ENCODE measurements at regions not wholly inside any gene's neighbourhood (a gene's known extent, or its start where the extent isn't known, plus 50 kb on each side); places are given as distances from the start of the nearest gene placed in this dataset.

DNA sequence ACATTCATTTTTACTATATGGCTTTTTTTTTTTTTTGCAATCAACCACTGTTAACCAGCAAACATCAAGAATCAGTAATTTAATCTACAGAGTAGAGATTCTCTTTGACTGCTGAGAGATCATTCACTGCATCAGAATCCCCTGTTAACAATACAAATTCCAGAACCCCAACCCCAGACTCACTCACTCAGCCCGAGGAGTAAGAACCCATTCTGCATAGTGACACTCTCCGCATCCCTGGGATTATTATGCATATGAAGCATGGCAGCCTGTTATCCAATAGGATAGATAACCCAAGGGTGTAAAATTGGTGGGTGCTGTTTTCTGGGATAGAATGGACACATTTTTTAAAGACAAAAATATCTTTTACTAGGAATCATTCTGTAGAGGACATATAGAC lies 76.3 kb upstream of the CCDC39 start:
- TF ChIP-seq, protein P1, sequence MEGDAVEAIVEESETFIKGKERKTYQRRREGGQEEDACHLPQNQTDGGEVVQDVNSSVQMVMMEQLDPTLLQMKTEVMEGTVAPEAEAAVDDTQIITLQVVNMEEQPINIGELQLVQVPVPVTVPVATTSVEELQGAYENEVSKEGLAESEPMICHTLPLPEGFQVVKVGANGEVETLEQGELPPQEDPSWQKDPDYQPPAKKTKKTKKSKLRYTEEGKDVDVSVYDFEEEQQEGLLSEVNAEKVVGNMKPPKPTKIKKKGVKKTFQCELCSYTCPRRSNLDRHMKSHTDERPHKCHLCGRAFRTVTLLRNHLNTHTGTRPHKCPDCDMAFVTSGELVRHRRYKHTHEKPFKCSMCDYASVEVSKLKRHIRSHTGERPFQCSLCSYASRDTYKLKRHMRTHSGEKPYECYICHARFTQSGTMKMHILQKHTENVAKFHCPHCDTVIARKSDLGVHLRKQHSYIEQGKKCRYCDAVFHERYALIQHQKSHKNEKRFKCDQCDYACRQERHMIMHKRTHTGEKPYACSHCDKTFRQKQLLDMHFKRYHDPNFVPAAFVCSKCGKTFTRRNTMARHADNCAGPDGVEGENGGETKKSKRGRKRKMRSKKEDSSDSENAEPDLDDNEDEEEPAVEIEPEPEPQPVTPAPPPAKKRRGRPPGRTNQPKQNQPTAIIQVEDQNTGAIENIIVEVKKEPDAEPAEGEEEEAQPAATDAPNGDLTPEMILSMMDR (IDR thresholded peaks at IDR 0.05; ENCODE audit: extremely low read depth in 1 of 2, insufficient read depth in 1 of 2, low read depth in 1 of 2, low read length in 2 of 2), result no peak
- no peak for TF ChIP-seq POLR2AphosphoS5 (IDR thresholded peaks at IDR 0.05; ENCODE audit: insufficient read depth, low read depth, low read length)
- TF ChIP-seq FOS (IDR thresholded peaks at IDR 0.05; ENCODE audit: borderline replicate concordance, insufficient read depth, low read length), result no peak
- TF ChIP-seq POLR2A (IDR thresholded peaks at IDR 0.05; ENCODE audit: low read depth, low read length), result no peak
- TF ChIP-seq MYC (IDR thresholded peaks at IDR 0.05; ENCODE audit: low read depth, low read length), result no peak
- TF ChIP-seq EZH2 (IDR thresholded peaks at IDR 0.05; ENCODE audit: borderline replicate concordance, low read depth, low read length, severe bottlenecking), result no peak

Data from endothelial cell of umbilical vein (primary cell).